ENCODE measurements at regions not wholly inside any gene's neighbourhood (a gene's known extent, or its start where the extent isn't known, plus 50 kb on each side); places are given as distances from the start of the nearest gene placed in this dataset.

GRCh38 chr3:194787072-194787471 is 101.4 kb downstream of the FAM43A start (continued):
- TF ChIP-seq ZNF704 (CRISPR knock-in tag; IDR thresholded peaks at IDR 0.05; ENCODE audit: borderline replicate concordance) (no peak), MLLT10 (CRISPR knock-in tag; IDR thresholded peaks at IDR 0.05) (no peak), THRA (CRISPR knock-in tag; IDR thresholded peaks at IDR 0.05; ENCODE audit: borderline replicate concordance) (no peak), TIGD3 (CRISPR knock-in tag; IDR thresholded peaks at IDR 0.05; ENCODE audit: borderline replicate concordance) (no peak)

- CTCF ChIA-PET (ENCODE audit: low intra/inter-chr PET ratio, low total read pairs): no interaction called here
- ATAC-seq (no peak), FAIRE-seq (no peak), DNase-seq (ENCODE audit: low spot score) (no peak)
- H3K9me3 ChIP-seq (ENCODE audit: low read length): no peaks in the 10 kb centered on the region
- no peak overlapping the region for H3K27ac ChIP-seq (ENCODE audit: extremely low read length, insufficient read depth, low read length)
- H3K4me1 ChIP-seq (ENCODE audit: insufficient read depth, low read length): peaks cover 31% of the 10 kb centered on the region
- no peaks in the 10 kb centered on the region for H3K79me2 ChIP-seq (ENCODE audit: insufficient read depth, low read length)
- intact Hi-C loops (cut with micrococcal nuclease; ENCODE audit: unreplicated experiment) (no loop called here), in situ Hi-C loops (cut with HindIII; ENCODE audit: extremely low pct_ligation_motif_present, low pct_unique_long_range_greater_than_20kb) (no loop called here)
- BruUV-seq (replicated peaks): no TSS peak
- H3K9ac ChIP-seq (ENCODE audit: insufficient read depth, low read depth, low read length): no peak overlapping the region
- H3K4me3 ChIP-seq (replicated peaks in 1 of 3; ENCODE audit: insufficient read depth in 1 of 3, low read depth in 2 of 3, low read length in 3 of 3): no peak overlapping the region
- peaks cover 0 to 4% of the 10 kb centered on the region in 2 experiments; a peak in 1 of 5 replicates for H3K27me3 ChIP-seq (ENCODE audit: control insufficient read depth in 1 of 2, insufficient read depth in 2 of 2, low read length in 2 of 2)
- H2AFZ ChIP-seq (ENCODE audit: low read length): no peak overlapping the region
- H4K20me1 ChIP-seq (ENCODE audit: insufficient read depth, low read length): no peaks in the 10 kb centered on the region
- no peak overlapping the region for H3K4me2 ChIP-seq (ENCODE audit: low read depth, low read length)
- 18% methylated on average over 6 of the region's 6 CpGs for WGBS (ENCODE audit: low lambda C conversion rate)
- H3K36me3 ChIP-seq (replicated peaks in 1 of 2; ENCODE audit: control insufficient read depth in 1 of 2, insufficient read depth in 2 of 2, low read length in 2 of 2): no peaks in the 10 kb centered on the region
- POLR2A ChIA-PET: no interaction called here
- TF ChIP-seq GLI4 (CRISPR knock-in tag; IDR thresholded peaks at IDR 0.05; ENCODE audit: borderline replicate concordance): no peak
- TF ChIP-seq SAP130 (CRISPR knock-in tag; IDR thresholded peaks at IDR 0.05; ENCODE audit: low read depth): no peak
- TF ChIP-seq SNAPC5 (CRISPR knock-in tag; IDR thresholded peaks at IDR 0.05; ENCODE audit: borderline replicate concordance): no peak
- no peak for TF ChIP-seq NR2F1 (CRISPR knock-in tag; IDR thresholded peaks at IDR 0.05)
- no peak for TF ChIP-seq ZNF749 (CRISPR knock-in tag; IDR thresholded peaks at IDR 0.05; ENCODE audit: borderline replicate concordance)
- TF ChIP-seq BCL6 (CRISPR knock-in tag; IDR thresholded peaks at IDR 0.05): no peak
- TF ChIP-seq ZNF24 (IDR thresholded peaks at IDR 0.05): no peak
- TF ChIP-seq ZNF101 (CRISPR knock-in tag; IDR thresholded peaks at IDR 0.05; ENCODE audit: borderline replicate concordance, low read depth): no peak
- TF ChIP-seq BHLHE40 (IDR thresholded peaks at IDR 0.05; ENCODE audit: low read length): no peak
- TF ChIP-seq ZNF660 (CRISPR knock-in tag; IDR thresholded peaks at IDR 0.05; ENCODE audit: borderline replicate concordance, low read depth): no peak
- no peak for TF ChIP-seq ZNF281 (CRISPR knock-in tag; IDR thresholded peaks at IDR 0.05; ENCODE audit: borderline replicate concordance)
- TF ChIP-seq MLLT10 (CRISPR knock-in tag; IDR thresholded peaks at IDR 0.05): no peak
- no peak for TF ChIP-seq NFE2L1 (CRISPR knock-in tag; IDR thresholded peaks at IDR 0.05; ENCODE audit: borderline replicate concordance)
These were observed 102.0 kb downstream of the FAM43A start for GRCh38 chr3:194787650-194788049.
